Fibroblast of lung (primary cell): ENCODE measurements at regions not wholly inside any gene's neighbourhood (a gene's known extent, or its start where the extent isn't known, plus 50 kb on each side); places are given as distances from the start of the nearest gene placed in this dataset.
"Not testable (repeated sequence)": the region's sequence is repeated elsewhere in the genome, so short reads cannot be mapped to it uniquely, and the experiment has no call there.

Experiments used
- DNase-seq, 2 donors: peaks; one replicate each; pipeline versions ENCODE4 v3.0.0 to v3.0.0-alpha.2; 2010; ENCODE audit warnings: low read depth in 2 of 2
- H2AFZ ChIP-seq: 2 replicates; pipeline ENCODE4 v1.5.1; 2012; ENCODE audit warnings: low read length, control low read depth, inconsistent platforms
- H3K27ac ChIP-seq: 2 replicates; pipeline ENCODE4 v1.5.1; 2011; ENCODE audit warnings: low read length, control low read depth; ENCODE audit not compliant: insufficient read depth
- H3K27me3 ChIP-seq: 2 replicates; pipeline ENCODE4 v1.5.1; 2011; ENCODE audit warnings: mild to moderate bottlenecking, low read length; ENCODE audit not compliant: control insufficient read depth, insufficient read depth
- H3K36me3 ChIP-seq: 2 replicates; pipeline ENCODE4 v1.5.1; 2011; ENCODE audit warnings: low read length; ENCODE audit not compliant: control insufficient read depth, insufficient read depth
- H3K4me1 ChIP-seq: 2 replicates; pipeline ENCODE4 v1.5.1; 2011; ENCODE audit warnings: low read length; ENCODE audit not compliant: control insufficient read depth, insufficient read depth; ENCODE audit errors: extremely low read depth
- H3K4me2 ChIP-seq: 2 replicates; pipeline ENCODE4 v1.5.1; 2011; ENCODE audit warnings: low read length, control low read depth; ENCODE audit not compliant: insufficient read depth; ENCODE audit errors: extremely low read depth
- H3K4me3 ChIP-seq, 4 experiments: fragments of 200-600 bp in 1 of 4; sonication (generic) in 1 of 4; replicated peaks in 1 of 4; 2 replicates each; pipeline ENCODE4 v1.5.1; 2011 to 2016; ENCODE audit warnings: low read length in 4 of 4, low read depth in 3 of 4, mild to moderate bottlenecking in 3 of 4, control low read depth in 2 of 4, inconsistent platforms in 1 of 4, mixed read lengths in 1 of 4; ENCODE audit not compliant: insufficient read depth in 1 of 4; ENCODE audit errors: control extremely low read depth in 1 of 4
- H3K79me2 ChIP-seq: 2 replicates; pipeline ENCODE4 v1.5.1; 2012; ENCODE audit warnings: mild to moderate bottlenecking, low read length, inconsistent platforms; ENCODE audit not compliant: control insufficient read depth, insufficient read depth
- H3K9ac ChIP-seq: 2 replicates; pipeline ENCODE4 v1.5.1; 2011; ENCODE audit warnings: mild to moderate bottlenecking, low read length, control low read depth; ENCODE audit not compliant: insufficient read depth
- H3K9me3 ChIP-seq: 2 replicates; pipeline ENCODE4 v1.5.1; 2012; ENCODE audit warnings: low read depth, low read length; ENCODE audit not compliant: control insufficient read depth, insufficient read depth
- H4K20me1 ChIP-seq: 2 replicates; pipeline ENCODE4 v1.5.1; 2011; ENCODE audit warnings: low read length; ENCODE audit not compliant: control insufficient read depth, insufficient read depth; ENCODE audit errors: extremely low read depth

DNA sequence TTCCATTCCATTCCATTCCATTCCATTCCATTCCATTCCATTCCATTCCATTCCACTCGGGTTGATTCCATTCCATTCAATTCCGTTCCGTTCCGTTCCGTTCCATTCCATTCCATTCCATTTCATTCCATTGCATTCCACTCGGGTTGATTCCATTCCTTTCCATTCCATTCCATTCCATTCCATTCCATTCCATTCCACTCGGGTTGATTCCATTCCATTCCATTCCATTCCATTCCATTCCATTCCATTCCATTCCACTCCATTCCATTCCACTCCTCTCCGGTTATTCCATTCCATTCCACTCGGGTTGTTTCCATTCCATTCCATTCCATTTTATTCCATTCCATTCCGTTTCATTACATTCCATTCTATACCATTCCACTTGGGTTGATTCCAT, 151.0 kb downstream of the CWH43 start:
- H3K27ac ChIP-seq, H3K79me2 ChIP-seq, H3K9ac ChIP-seq, H2AFZ ChIP-seq, DNase-seq, H3K9me3 ChIP-seq, H4K20me1 ChIP-seq, H3K4me1 ChIP-seq, H3K4me2 ChIP-seq, H3K36me3 ChIP-seq, H3K27me3 ChIP-seq, H3K4me3 ChIP-seq: not testable (repeated sequence)

DNA sequence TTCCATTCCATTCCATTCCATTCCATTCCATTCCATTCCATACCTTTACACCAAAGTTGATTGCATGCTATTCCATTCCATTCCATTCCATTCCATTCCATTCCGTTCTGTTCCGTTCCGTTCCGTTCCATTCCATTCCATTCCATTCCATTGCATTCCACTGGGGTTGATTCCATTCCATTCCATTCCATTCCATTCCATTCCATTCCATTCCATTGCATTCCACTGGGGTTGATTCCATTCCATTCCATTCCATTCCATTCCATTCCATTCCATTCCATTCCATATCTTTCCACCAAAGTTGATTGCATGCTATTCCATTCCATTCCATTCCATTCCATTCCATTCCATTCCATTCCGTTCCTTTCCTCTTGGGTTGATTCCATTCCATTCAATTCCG, 151.9 kb downstream of the CWH43 start:
- H3K27ac ChIP-seq, H3K4me2 ChIP-seq, H3K36me3 ChIP-seq, H2AFZ ChIP-seq, H3K4me3 ChIP-seq, H3K79me2 ChIP-seq, H3K27me3 ChIP-seq, H3K4me1 ChIP-seq, H4K20me1 ChIP-seq, H3K9ac ChIP-seq, DNase-seq, H3K9me3 ChIP-seq: not testable (repeated sequence)

DNA sequence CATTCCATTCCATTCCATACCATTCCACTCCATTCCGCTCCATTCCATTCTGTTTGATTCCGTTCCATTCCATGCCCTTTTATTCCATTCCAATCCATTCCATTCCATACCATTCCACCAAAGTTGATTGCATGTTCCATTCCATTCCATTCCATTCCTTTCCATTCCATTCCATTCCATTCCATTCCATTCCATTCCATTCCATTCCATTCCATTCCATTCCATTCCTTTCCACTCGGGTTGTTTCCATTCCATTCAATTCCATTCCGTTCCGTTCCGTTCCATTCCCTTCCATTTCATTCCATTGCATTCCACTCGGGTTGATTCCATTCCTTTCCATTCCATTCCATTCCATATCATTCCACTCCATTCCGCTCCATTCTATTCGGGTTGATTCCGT, 152.7 kb downstream of the CWH43 start:
- H3K4me2 ChIP-seq, H4K20me1 ChIP-seq, H3K9ac ChIP-seq, H3K27me3 ChIP-seq, H3K9me3 ChIP-seq, H3K79me2 ChIP-seq, H3K27ac ChIP-seq, DNase-seq, H3K4me3 ChIP-seq, H3K4me1 ChIP-seq, H2AFZ ChIP-seq, H3K36me3 ChIP-seq: not testable (repeated sequence)

DNA sequence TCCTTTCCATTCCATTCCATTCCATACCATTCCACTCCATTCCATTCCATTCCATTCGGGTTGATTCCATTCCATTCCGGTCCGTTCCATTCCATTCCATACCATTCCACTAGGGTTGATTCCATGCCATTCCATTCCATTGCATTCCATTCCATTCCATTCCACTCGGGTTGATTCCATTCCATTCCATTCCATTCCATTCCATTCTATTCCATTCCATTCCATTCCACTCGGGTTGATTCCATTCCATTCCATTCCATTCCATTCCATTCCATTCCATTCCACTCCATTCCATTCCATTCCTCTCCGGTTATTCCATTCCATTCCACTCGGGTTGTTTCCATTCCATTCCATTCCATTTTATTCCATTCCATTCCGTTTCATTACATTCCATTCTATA, 153.4 kb downstream of the CWH43 start:
- not testable (repeated sequence) for DNase-seq, H3K4me1 ChIP-seq, H2AFZ ChIP-seq, H4K20me1 ChIP-seq, H3K4me2 ChIP-seq, H3K79me2 ChIP-seq, H3K9ac ChIP-seq, H3K9me3 ChIP-seq, H3K27me3 ChIP-seq, H3K27ac ChIP-seq, H3K4me3 ChIP-seq, H3K36me3 ChIP-seq

DNA sequence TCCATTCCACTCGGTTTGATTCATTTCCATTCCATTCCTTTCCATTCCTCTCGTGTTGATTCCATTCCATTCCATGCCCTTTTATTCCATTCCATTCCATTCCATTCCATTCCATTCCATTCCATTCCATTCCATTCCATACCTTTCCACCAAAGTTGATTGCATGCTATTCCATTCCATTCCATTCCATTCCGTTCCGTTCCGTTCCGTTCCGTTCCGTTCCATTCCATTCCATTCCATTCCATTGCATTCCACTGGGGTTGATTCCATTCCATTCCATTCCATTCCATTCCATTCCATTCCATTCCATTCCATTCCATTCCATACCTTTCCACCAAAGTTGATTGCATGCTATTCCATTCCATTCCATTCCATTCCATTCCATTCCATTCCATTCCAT, 154.3 kb downstream of the CWH43 start:
- H3K27me3 ChIP-seq, H2AFZ ChIP-seq, DNase-seq, H4K20me1 ChIP-seq, H3K9ac ChIP-seq, H3K36me3 ChIP-seq, H3K27ac ChIP-seq, H3K4me1 ChIP-seq, H3K79me2 ChIP-seq, H3K4me3 ChIP-seq, H3K9me3 ChIP-seq, H3K4me2 ChIP-seq: not testable (repeated sequence)

DNA sequence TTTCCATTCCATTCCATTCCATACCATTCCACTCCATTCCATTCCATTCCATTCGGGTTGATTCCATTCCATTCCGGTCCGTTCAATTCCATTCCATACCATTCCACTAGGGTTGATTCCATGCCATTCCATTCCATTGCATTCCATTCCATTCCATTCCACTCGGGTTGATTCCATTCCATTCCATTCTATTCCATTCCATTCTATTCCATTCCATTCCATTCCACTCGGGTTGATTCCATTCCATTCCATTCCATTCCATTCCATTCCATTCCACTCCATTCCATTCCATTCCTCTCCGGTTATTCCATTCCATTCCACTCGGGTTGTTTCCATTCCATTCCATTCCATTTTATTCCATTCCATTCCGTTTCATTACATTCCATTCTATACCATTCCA, 155.9 kb downstream of the CWH43 start:
- not testable (repeated sequence) for H4K20me1 ChIP-seq, H3K9ac ChIP-seq, H3K4me2 ChIP-seq, H3K4me3 ChIP-seq, H3K9me3 ChIP-seq, H3K27ac ChIP-seq, H3K36me3 ChIP-seq, H3K27me3 ChIP-seq, H3K4me1 ChIP-seq, H3K79me2 ChIP-seq, DNase-seq, H2AFZ ChIP-seq

DNA sequence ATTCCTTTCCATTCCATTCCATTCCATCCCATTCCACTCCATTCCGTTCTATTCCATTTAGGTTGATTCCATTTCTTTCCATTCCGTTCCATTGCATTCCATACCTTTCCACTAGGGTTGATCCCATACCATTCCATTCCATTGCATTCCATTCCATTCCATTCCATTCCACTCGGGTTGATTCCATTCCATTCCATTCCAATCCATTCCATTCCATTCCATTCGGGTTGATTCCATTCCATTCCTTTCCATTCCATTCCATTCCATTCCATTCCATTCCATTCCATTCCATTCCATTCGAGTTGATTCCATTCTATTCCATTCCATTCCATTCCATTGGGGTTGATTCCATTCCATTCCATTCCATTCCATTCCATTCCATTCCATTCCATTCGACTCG, 161.1 kb downstream of the CWH43 start:
- H4K20me1 ChIP-seq: not testable (repeated sequence)

More for the DNA sequence above, 161.1 kb downstream of the CWH43 start:
- H2AFZ ChIP-seq, H3K27me3 ChIP-seq, H3K4me3 ChIP-seq, DNase-seq, H3K79me2 ChIP-seq, H3K4me1 ChIP-seq, H3K27ac ChIP-seq, H3K36me3 ChIP-seq, H3K9ac ChIP-seq, H3K4me2 ChIP-seq: not testable (repeated sequence)
- H3K9me3 ChIP-seq: peaks cover 18% of the 10 kb centered on the region
